ENCODE measurements at regions not wholly inside any gene's neighbourhood (a gene's known extent, or its start where the extent isn't known, plus 50 kb on each side); places are given as distances from the start of the nearest gene placed in this dataset.

DNA sequence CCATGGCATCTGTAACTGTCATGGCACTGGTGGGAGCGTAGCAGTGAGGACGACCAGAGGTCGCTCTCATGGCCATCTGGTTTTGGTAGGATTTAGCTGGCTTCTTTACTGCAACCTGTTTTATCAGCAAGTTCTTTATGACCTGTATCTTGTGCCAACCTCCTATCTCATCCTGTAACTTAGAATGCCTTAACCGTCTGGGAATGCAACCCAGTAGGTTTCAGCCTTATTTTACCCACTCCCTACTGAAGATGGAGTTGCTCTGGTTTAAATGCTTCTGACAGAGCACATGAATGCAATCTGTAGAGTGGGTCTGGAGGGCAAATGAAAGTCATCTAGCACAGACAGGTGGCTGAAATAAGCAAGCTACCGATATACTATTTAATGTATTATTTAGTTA, 55.3 kb upstream of the OPN4 start:
- no peak for DNase-seq
- no peaks in the 10 kb centered on the region for H3K36me3 ChIP-seq (replicated peaks in 1 of 2)
- no peak overlapping the region for H3K27ac ChIP-seq
- H3K4me1 ChIP-seq (replicated peaks in 1 of 2), result no peaks in the 10 kb centered on the region
- intact Hi-C loops (cut with DNase I), result no loop called here
- H3K27me3 ChIP-seq, result no peaks in the 10 kb centered on the region
- TF ChIP-seq POLR2A (IDR thresholded peaks at IDR 0.05), result no peak
- TF ChIP-seq CTCF (IDR thresholded peaks at IDR 0.05), result no peak
- WGBS, 4 donors, result 79 to 93% (median 85%) methylated on average over 5 of the region's 5 CpGs
- no peak overlapping the region for H3K4me3 ChIP-seq
- no peaks in the 10 kb centered on the region for H3K9me3 ChIP-seq (replicated peaks in 1 of 3)

DNA sequence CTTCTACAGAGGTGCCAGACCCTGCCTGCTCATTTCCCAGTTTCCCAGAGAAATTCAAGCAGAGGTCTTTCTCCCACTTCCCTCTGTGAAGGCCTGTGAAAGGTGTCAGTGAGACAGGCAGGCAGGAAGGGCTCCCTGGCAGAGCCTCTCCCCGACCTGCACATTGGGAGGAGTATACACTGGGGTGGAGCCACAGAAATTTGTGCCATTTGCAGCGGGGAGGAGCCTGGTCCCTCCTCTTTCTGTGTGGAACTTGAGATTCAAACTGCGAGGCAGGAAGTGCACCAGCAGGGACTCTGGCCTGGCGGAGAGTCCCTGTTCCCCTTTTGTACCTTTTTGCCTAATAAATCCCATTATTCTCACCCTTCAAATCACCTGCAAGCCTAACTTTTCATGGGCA, 54.6 kb upstream of the OPN4 start:
- WGBS, 4 donors, result 61 to 78% (median 71%) methylated on average over 4 of the region's 4 CpGs
- Histone ChIP-seq H3K27me3 (no peaks in the 10 kb centered on the region), H3K27ac (no peak overlapping the region), H3K4me1 (replicated peaks in 1 of 2) (no peaks in the 10 kb centered on the region), H3K36me3 (replicated peaks in 1 of 2) (no peaks in the 10 kb centered on the region), H3K4me3 (no peak overlapping the region), H3K9me3 (replicated peaks in 1 of 3) (no peaks in the 10 kb centered on the region)
- DNase-seq, result no peak
- intact Hi-C loops (cut with DNase I), result no loop called here
- TF ChIP-seq CTCF (IDR thresholded peaks at IDR 0.05), result no peak
- TF ChIP-seq POLR2A (IDR thresholded peaks at IDR 0.05), result no peak

GRCh38 chr10:86600296-86600695, 54.1 kb upstream of the OPN4 start:
- no peak overlapping the region for H3K4me3 ChIP-seq
- WGBS, 4 donors, result 84 to 96% (median 91%) methylated on average over 2 of the region's 2 CpGs
- H3K27me3 ChIP-seq, result no peaks in the 10 kb centered on the region
- H3K27ac ChIP-seq, result no peak overlapping the region
- H3K9me3 ChIP-seq (replicated peaks in 1 of 3), result peaks cover 0 to under 1% (median 0%) of the 10 kb centered on the region in 3 donors
- intact Hi-C loops (cut with DNase I), result no loop called here
- H3K36me3 ChIP-seq (replicated peaks in 1 of 2), result no peaks in the 10 kb centered on the region
- DNase-seq, result no peak
- no peak for TF ChIP-seq CTCF (IDR thresholded peaks at IDR 0.05)
- TF ChIP-seq POLR2A (IDR thresholded peaks at IDR 0.05), result no peak
- no peaks in the 10 kb centered on the region for H3K4me1 ChIP-seq (replicated peaks in 1 of 2)

DNA sequence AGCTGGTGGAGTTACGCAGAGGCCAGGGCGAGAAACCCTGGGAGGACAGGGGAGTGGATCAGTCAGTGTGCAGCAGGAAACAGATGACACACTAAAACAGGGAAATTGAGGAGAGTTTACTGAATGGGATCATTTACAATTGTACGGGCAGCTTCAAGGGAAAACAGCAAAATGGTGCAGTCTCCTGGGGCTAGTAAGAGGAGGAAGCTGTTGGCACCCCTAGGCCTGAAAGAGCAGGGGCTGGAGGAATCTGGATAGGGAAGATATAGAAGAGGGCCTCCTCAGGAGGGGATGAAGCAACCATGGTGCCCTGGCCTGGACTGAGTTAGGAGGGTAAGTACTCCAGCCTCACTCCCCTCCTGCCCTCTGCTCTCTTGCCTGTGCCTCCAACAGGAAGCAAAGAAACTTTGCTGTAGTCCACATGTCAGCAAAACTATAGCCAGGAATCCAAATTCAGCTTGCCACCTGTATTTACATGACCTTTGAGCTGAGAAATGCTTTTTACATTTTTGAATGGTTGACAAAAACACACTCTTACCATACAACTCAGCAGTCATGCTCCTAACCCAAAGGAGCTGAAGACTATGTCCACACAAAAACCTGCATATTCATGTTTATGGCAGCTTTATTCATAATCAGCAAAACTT, 52.3 kb upstream of the OPN4 start:
- Histone ChIP-seq H3K4me3 (no peak overlapping the region), H3K27me3 (no peaks in the 10 kb centered on the region), H3K36me3 (replicated peaks in 1 of 2) (no peaks in the 10 kb centered on the region), H3K27ac (no peak overlapping the region), H3K9me3 (replicated peaks in 1 of 3) (peaks cover 0 to 5% (median 0%) of the 10 kb centered on the region in 3 donors), H3K4me1 (replicated peaks in 1 of 2) (no peaks in the 10 kb centered on the region)
- 88 to 94% (median 90%) methylated on average over 3 of the region's 3 CpGs for WGBS, 4 donors
- intact Hi-C loops (cut with DNase I), result no loop called here
- TF ChIP-seq CTCF (IDR thresholded peaks at IDR 0.05) (no peak), POLR2A (IDR thresholded peaks at IDR 0.05) (no peak)
- no peak for DNase-seq
